Right hindlimb (tissue), 1 donor: ENCODE measurements at regions not wholly inside any gene's neighbourhood (a gene's known extent, or its start where the extent isn't known, plus 50 kb on each side); places are given as distances from the start of the nearest gene placed in this dataset.
"Not testable (repeated sequence)": the region's sequence is repeated elsewhere in the genome, so short reads cannot be mapped to it uniquely, and the experiment has no call there.

ENCODE experiments used
- DNase-seq: peaks from one replicate; pipeline ENCODE4 v3.0.0-alpha.2; 2018

- no peak for DNase-seq
Observed at GRCh38 chr14:39615352-39615751, 183.1 kb upstream of the FBXO33 start.

- no peak for DNase-seq
Observed at GRCh38 chr14:39614297-39614923, 182.2 kb upstream of the FBXO33 start.

GRCh38 chr14:39609119-39609518, 176.9 kb upstream of the FBXO33 start:
- no peak for DNase-seq

GRCh38 chr14:39607978-39608377, 175.7 kb upstream of the FBXO33 start:
- DNase-seq, result no peak

- no peak for DNase-seq
Observed at GRCh38 chr14:39603942-39604341, 171.7 kb upstream of the FBXO33 start.

- no peak for DNase-seq
Observed at GRCh38 chr14:39593377-39593776, 161.1 kb upstream of the FBXO33 start.

GRCh38 chr14:39592116-39592789, 160.0 kb upstream of the FBXO33 start:
- peak; percentile 65 for DNase-seq

GRCh38 chr14:39589882-39590281, 157.6 kb upstream of the FBXO33 start:
- not testable (repeated sequence) for DNase-seq

GRCh38 chr14:39582028-39582654, 149.9 kb upstream of the FBXO33 start:
- DNase-seq, result no peak

- no peak for DNase-seq
Observed at GRCh38 chr14:39581474-39581873, 149.2 kb upstream of the FBXO33 start.

- DNase-seq, result no peak
Observed at GRCh38 chr14:39580696-39581095, 148.5 kb upstream of the FBXO33 start.

GRCh38 chr14:39576736-39577135, 144.5 kb upstream of the FBXO33 start:
- DNase-seq, result no peak

- no peak for DNase-seq
Observed at GRCh38 chr14:39576258-39576657, 144.0 kb upstream of the FBXO33 start.

- no peak for DNase-seq
Observed at GRCh38 chr14:39568809-39569538, 136.7 kb upstream of the FBXO33 start.

- DNase-seq, result no peak
Observed at GRCh38 chr14:39566795-39567194, 134.6 kb upstream of the FBXO33 start.

- DNase-seq, result no peak
Observed at GRCh38 chr14:39563361-39563760, 131.1 kb upstream of the FBXO33 start.

- DNase-seq, result no peak
Observed at GRCh38 chr14:39562175-39562574, 129.9 kb upstream of the FBXO33 start.

- DNase-seq, result no peak
Observed at GRCh38 chr14:39558525-39558924, 126.3 kb upstream of the FBXO33 start.

- no peak for DNase-seq
Observed at GRCh38 chr14:39555749-39556148, 123.5 kb upstream of the FBXO33 start.

- DNase-seq, result no peak
Observed at GRCh38 chr14:39554576-39554975, 122.3 kb upstream of the FBXO33 start.

GRCh38 chr14:39548358-39548757, 116.1 kb upstream of the FBXO33 start:
- no peak for DNase-seq

GRCh38 chr14:39547845-39548244, 115.6 kb upstream of the FBXO33 start:
- no peak for DNase-seq

- DNase-seq, result no peak
Observed at GRCh38 chr14:39505812-39506211, 73.6 kb upstream of the FBXO33 start.

GRCh38 chr14:39500253-39500652, 68.0 kb upstream of the FBXO33 start:
- DNase-seq, result no peak
